ENCODE measurements at regions not wholly inside any gene's neighbourhood (a gene's known extent, or its start where the extent isn't known, plus 50 kb on each side); places are given as distances from the start of the nearest gene placed in this dataset.

DNA sequence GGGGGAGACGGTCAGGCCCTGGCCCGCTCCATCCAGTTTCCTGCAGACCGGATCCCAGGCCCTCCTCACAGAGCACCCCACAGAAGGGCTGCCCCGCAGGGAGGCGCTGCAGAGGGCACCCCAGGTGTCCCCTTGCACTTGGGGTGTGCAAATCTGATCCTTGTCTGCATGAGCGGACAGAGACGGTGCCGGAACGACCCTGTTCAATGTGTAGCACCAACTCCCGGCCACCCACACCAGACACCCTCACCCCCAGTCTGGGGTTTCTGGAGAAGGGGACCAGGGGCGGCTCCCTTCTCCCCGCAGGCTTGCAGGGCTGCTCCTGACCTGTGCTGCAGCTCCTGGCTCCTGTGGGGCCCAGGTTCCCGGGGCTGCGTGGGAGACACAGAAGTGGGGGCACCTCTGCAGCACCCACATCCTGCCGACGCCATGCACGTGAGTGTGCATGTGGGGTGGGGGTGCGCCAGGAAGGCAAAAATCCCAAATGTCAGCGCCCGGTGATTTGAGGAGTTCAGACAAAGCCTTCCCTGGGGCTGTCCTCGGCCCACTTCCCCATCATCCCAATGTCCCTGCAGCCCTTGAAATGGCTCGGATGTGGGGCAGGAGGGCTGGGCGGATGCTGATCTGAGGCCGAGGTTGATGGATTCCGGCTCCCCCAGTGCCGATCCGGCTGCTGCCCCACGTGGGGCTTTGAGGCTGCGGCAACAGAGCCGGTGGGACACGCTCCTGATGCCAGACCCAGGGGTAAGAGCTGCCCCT is 85.3 kb upstream of the BHLHE23 start:
- H3K4me3 ChIP-seq: no peak overlapping the region
- H3K27ac ChIP-seq: no peak overlapping the region

DNA sequence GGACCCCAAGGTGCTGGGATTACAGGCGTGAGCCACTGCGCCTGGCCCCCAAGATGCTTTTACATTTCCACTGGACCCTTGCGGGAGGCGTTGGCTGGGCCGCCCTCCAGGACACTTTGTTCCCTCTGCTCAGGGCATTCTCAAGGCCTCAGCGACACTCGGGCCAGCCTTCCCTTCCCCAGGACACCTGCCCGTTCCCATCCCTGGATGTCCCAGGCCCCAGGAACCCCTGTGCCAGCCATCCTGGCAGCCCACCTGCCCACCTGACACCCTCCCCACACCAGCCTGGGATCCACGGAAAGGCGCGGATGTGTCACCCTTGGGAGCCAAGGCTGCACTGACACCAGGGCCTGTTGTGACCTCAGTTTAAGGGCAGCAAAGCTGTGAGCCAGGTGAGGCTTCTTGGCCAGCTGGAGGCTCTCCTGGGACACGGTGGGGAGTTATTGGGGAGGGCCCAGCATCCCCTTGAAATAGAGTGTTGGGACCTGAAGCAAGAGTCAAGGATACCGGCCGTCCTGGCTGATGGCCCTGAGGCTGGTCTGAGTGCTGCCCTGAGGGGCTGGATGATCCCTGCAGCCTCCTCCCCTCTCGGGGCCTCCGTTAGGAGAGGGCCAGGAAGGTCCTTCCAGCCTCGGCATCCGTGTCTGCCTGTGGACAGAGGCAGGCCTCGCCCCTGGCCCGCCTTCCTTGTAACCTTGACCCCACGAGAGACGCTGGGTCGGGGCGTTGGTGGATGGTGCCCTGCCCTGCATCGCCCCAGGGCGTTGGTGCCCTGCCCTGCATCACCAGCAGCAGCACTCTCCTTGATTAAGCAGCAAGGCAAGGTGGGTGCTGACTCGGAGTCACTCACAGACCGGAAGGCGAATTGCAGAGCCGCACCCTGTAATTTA is 84.2 kb upstream of the BHLHE23 start:
- Histone ChIP-seq H3K27ac (no peak overlapping the region), H3K4me3 (no peak overlapping the region)

DNA sequence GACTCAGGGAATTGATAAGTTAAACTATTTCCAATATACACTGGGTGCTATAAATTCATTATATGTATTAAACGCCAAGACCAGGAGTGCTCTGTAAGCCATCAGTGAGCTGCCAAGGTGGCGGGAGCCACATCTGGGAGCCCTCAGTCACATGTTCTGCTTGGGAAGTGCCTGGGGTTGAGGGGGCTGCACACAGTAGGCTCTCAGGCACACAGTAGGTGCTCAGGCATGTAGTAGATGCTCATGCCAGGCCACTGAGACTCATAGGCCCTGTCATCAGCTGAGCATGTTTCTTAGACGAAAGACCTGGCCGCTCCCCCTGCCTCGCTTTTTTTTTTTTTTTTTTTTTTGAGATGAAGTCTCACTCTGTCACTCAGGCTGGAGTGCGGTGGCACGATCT is 83.3 kb upstream of the BHLHE23 start:
- Histone ChIP-seq H3K4me3 (no peak overlapping the region), H3K27ac (no peak overlapping the region)

DNA sequence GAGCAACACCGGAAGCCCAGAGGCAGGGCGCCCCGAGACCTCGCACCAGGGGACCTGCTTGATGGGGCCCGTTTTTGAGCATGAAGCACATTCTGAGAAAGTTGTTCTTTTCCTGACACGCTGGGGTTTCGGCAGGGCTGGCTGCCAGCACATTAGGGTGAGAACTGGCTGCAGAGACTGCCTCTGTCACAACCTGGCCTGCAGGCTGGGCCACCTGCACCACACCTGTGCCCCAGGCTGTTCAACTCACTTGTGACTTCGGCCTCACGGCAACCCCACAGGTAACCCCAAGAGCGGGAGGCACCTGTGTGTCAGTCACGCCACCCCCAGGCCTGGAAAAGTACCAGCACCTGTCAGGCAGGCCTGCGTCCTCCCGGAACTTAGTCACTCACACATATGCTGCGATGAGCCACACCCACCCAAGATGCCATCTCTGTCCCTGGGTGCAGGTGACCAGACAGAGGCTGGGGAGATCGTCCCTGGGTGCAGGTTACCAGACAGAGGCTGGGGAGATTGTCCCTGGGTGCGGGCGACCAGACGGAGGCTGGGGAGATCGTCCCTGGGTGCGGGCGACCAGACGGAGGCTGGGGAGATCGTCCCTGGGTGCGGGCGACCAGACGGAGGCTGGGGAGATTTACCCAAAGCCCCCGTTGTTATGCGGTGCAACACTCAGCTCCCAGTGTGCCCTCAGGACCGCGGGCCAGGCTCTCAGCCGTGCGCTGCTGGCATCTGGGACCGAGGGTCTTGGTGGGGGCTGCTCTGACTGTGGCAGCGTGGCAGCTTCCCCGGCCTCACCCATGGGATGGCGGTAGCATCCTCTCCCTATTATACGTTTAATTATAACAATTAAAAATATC is 82.5 kb upstream of the BHLHE23 start:
- no peak overlapping the region for H3K27ac ChIP-seq
- no peak overlapping the region for H3K4me3 ChIP-seq

DNA sequence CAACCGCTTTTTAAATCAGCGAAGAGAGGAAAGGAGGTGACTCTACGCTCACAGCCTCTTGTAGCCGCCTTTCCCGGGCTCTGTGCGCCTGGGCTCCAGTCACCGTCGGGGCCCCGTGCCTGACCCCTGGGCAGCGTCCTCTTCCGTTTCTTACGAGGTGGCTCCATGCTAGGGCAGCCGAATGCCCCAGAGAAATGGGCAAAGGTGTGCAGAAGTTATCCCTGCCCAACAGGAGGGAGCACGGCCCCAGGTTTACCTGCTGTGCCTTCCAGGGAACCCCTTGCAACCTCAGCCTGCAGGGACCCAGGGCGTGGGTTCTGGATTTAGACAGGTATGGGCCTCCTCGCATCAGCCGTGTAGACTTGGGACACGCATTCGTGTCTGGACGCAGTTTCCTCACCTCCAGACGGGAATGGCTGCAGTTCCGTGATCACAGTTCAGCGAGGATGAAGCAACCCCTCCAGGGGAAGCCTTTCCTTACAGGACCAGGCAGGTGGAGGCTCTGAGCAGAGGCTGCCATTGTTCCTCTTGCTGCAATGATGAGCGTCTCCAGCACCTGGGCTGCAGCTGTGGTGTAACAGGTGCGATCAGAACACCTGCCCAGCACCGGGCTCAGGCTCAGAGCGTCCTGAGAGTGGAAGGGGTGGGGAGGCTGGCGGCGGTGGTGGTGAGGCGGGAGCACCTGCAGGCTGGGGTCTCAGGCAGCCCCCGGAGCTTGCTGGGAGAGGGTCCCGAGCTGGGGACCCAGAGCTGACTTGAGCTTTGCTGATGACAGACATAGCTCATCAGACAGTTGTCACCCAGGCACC is 81.3 kb upstream of the BHLHE23 start:
- Histone ChIP-seq H3K27ac (no peak overlapping the region), H3K4me3 (no peak overlapping the region)

- no peak overlapping the region for H3K4me3 ChIP-seq
- no peak overlapping the region for H3K27ac ChIP-seq
Measured at GRCh38 chr20:63087236-63087871, 80.6 kb upstream of the BHLHE23 start.

- H3K27ac ChIP-seq: no peak overlapping the region
Measured at GRCh38 chr20:63086421-63087235, 79.9 kb upstream of the BHLHE23 start.

DNA sequence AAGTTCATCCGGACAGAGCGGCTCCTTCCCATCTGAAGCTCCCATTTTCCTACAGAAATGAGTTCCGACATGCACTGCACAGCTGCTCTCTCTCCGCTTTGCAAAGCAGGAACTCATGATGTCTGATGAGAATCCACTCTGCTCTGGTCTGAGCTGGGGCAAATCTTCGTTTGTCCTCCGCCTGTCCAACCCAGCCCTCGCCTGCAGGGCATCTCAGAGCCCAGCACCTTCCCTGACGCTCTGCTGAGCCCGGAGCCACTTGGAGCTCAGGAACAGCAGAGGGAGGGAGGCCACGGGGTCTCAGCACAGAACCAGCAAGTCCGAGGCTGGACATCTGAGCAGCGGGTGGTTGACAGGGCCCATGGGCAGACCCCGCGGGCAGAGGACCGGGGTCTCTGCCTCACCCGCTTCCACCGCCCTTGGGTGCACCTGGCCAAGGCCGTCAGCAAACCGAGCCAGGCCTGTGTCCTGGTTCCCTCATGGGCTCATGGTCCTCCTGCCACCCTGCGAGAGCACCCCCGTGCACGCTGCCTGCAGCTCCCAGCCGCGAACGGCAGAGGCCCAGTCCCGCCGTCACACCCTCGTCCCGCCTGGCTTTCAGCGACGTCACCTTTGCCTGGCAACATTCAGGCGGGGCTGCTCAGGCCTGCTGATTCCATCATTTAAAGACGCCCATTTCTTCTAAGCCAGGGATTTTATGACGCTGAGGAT is 78.5 kb upstream of the BHLHE23 start:
- Histone ChIP-seq H3K4me3 (no peak overlapping the region), H3K27ac (no peak overlapping the region)

More at GRCh38 chr20:63086421-63087235, 79.9 kb upstream of the BHLHE23 start:
- H3K4me3 ChIP-seq: no peak overlapping the region

DNA sequence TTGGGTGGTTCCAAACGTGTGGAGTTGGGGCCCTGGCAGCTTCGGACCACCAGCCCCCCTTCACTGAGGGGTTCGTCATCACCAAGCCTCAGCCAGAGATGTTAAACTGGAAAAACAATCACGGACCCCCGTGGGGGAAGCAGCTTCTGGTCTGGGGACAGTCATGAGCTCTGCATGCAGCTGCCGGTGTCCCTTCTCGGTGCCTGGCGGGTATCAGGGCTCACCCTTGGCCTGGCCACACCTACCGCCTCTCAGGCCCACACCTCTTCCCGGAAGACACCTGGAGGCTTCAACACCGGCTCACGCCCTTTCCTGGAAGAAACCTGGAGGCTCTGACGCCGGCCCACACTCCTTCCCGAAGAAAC is 77.8 kb upstream of the BHLHE23 start:
- H3K27ac ChIP-seq: no peak overlapping the region

GRCh38 chr20:63083831-63084562 is 77.2 kb upstream of the BHLHE23 start:
- no peak overlapping the region for H3K27ac ChIP-seq
- H3K4me3 ChIP-seq: no peak overlapping the region

More for the DNA sequence above, 77.8 kb upstream of the BHLHE23 start:
- no peak overlapping the region for H3K4me3 ChIP-seq

- H3K4me3 ChIP-seq: no peak overlapping the region
- H3K27ac ChIP-seq: no peak overlapping the region
Measured at GRCh38 chr20:63082939-63083735, 76.4 kb upstream of the BHLHE23 start.

DNA sequence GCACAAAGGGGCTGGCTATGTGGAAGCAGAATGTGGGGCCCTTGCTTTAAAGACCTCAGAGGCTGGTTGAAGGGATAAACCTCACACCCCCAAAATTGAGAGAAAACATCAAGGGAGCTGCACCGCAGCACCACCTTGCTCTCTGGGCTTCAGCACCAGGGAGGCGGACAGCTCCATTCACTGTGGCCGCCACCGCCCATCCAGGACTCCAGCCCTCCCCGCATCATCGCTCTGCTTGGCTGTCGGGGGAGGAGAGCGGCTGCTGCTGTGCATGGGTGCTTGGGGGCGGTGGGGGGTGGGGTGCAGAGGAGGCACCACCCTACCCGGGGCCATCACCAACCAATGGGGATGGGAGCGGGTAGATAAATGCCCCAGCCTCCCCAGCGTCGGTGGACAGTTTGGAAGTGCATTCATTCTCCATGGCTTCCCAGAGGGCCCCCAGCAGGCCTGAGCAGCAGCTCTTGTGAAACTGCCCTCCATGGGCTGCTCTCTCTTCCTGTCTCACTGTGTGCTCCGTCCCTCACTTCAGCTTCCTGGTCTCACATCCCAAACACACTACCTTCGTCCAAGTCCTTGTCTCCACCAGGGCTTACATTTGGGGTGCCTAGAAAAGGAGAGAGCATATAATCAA is 75.7 kb upstream of the BHLHE23 start:
- Histone ChIP-seq H3K27ac (no peak overlapping the region), H3K4me3 (no peak overlapping the region)

- Histone ChIP-seq H3K4me3 (no peak overlapping the region), H3K27ac (no peak overlapping the region)
Measured at GRCh38 chr20:63081831-63082230, 75.1 kb upstream of the BHLHE23 start.

DNA sequence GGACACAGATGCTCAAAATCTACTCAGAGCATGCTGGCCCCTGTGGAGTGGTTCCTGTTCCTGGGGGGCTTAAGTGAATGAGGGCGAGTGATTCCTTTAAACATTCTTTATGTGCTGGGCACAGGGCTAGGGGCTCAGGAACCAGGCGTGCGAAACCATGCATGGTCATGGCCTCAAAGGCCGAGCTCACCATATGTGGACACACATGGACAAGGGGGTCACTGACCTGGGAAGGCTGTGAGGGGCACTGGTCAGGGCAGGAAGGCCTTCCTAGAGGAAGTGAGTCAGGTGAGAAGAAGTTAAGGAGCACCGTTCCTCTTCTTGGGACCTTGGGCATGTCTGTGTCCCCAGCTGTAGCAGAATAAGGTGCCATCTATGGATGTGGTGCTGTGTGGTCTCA is 74.6 kb upstream of the BHLHE23 start:
- no peak overlapping the region for H3K4me3 ChIP-seq
- H3K27ac ChIP-seq: no peak overlapping the region

DNA sequence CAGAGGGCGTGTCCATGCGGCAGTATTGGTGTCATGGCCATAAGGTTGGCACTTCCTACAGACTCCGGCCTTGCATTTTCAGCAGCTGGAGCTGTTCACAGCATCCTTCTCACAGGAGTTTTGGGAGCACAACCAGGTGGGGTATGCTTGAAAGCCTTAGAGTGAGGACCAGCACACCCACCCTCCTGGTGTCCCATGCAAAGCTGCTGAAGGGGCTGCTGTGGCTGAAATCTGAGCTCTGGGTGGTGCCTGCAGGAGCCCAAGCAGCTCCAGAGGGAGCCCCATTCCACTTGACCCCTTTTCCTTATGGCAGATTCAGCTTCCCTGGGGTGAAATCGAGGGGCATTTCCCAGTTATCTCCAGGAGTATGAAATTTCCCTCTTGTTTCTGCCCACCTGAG is 74.0 kb upstream of the BHLHE23 start:
- Histone ChIP-seq H3K4me3 (no peak overlapping the region), H3K27ac (no peak overlapping the region)

- Histone ChIP-seq H3K27ac (no peak overlapping the region), H3K4me3 (no peak overlapping the region)
Measured at GRCh38 chr20:63080411-63080810, 73.6 kb upstream of the BHLHE23 start.

All from skin epidermis (tissue), 12 donors.